AG04450 (cell line): ENCODE measurements at regions not wholly inside any gene's neighbourhood (a gene's known extent, or its start where the extent isn't known, plus 50 kb on each side); places are given as distances from the start of the nearest gene placed in this dataset.

Experiments used
- CTCF ChIA-PET: fragments of 300-600, 350-600 bp; formaldehyde crosslinking; extraction: SDS; loops from one replicate; lab custom pipeline; 2022; ENCODE audit warnings: antibody characterized with exemption, inconsistent platforms; lab: Charles Lee
- POLR2A ChIA-PET: fragments of 350-600 bp; formaldehyde crosslinking; extraction: SDS; loops from one replicate; lab custom pipeline; 2021; ENCODE audit warnings: antibody characterized with exemption, inconsistent platforms; lab: Yijun Ruan, JAX
- DNase-seq: peaks from one replicate; pipeline ENCODE4 v3.0.0-alpha.2; 2011; ENCODE audit warnings: low read depth, low spot score
- H3K27ac ChIP-seq: one replicate; pipeline ENCODE4 v1.5.1; 2012; ENCODE audit warnings: low read depth, low read length, control low read depth
- H3K27me3 ChIP-seq: one replicate; pipeline ENCODE4 v1.6.0; 2012; ENCODE audit warnings: low read length; ENCODE audit not compliant: control insufficient read depth, insufficient read depth
- H3K4me3 ChIP-seq: 2 replicates; pipeline ENCODE4 v1.5.1; 2011; ENCODE audit warnings: mild to moderate bottlenecking, low read depth, low read length, control low read depth
- H3K9me3 ChIP-seq: 2 replicates; pipeline ENCODE4 v1.5.1; 2012; ENCODE audit warnings: low read length; ENCODE audit not compliant: control insufficient read depth, insufficient read depth
- TF ChIP-seq, protein P1 (sequence below): IDR thresholded peaks from 2 replicates; pipeline ENCODE4 v1.5.1; 2011; ENCODE audit warnings: low read depth, low read length, control low read depth, inconsistent platforms

DNA sequence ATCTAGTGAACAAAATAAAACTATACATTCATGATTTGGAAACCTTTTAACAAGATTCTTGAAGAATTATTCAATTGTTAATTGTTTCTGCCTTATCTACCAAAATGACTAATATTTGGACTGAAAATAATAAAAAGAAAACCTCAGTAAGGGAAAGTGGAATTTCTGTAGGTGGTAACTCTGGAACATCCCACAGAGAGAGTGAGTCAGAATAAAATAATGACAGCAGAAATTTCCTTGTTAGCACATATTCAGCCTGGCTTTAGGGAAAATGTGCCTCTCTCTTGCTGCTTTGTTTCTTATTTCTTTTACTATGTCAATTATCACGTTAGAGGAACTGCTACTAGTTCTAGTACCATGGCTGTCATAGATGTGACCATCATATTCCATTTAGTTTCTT, 421.5 kb upstream of the GNPDA2 start:
- no peak for DNase-seq
- CTCF ChIA-PET: no interaction called here
- Histone ChIP-seq H3K27me3 (no peaks in the 10 kb centered on the region), H3K4me3 (no peak overlapping the region), H3K27ac (no peak overlapping the region), H3K9me3 (no peaks in the 10 kb centered on the region)
- TF ChIP-seq, protein P1, sequence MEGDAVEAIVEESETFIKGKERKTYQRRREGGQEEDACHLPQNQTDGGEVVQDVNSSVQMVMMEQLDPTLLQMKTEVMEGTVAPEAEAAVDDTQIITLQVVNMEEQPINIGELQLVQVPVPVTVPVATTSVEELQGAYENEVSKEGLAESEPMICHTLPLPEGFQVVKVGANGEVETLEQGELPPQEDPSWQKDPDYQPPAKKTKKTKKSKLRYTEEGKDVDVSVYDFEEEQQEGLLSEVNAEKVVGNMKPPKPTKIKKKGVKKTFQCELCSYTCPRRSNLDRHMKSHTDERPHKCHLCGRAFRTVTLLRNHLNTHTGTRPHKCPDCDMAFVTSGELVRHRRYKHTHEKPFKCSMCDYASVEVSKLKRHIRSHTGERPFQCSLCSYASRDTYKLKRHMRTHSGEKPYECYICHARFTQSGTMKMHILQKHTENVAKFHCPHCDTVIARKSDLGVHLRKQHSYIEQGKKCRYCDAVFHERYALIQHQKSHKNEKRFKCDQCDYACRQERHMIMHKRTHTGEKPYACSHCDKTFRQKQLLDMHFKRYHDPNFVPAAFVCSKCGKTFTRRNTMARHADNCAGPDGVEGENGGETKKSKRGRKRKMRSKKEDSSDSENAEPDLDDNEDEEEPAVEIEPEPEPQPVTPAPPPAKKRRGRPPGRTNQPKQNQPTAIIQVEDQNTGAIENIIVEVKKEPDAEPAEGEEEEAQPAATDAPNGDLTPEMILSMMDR: no peak
- POLR2A ChIA-PET: no interaction called here

DNA sequence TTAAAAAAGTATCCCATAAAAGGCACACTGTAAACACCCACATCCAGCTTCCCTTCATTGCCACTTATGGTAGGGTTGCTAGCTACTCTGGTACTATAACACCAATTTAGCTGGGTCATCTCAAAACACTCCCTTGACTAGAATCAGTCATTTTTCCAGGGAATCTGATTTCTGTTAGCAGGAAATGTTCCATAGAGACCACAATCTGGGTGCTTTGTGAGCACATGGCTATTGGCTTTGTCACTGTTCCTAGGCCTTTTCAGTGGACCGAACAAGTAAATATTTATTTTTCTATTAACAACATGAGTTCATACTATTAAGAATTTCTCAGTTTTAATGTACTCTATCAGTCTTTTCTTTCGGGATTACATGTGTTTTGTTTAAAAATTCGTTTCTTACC, 404.7 kb upstream of the GNPDA2 start:
- TF ChIP-seq, protein P1: no peak
- H3K27me3 ChIP-seq: no peaks in the 10 kb centered on the region
- CTCF ChIA-PET: no interaction called here
- no peak for DNase-seq
- no peak overlapping the region for H3K4me3 ChIP-seq
- H3K9me3 ChIP-seq: peaks cover 3% of the 10 kb centered on the region; the same call in 1 of the 2 replicates
- POLR2A ChIA-PET: no interaction called here
- no peak overlapping the region for H3K27ac ChIP-seq

DNA sequence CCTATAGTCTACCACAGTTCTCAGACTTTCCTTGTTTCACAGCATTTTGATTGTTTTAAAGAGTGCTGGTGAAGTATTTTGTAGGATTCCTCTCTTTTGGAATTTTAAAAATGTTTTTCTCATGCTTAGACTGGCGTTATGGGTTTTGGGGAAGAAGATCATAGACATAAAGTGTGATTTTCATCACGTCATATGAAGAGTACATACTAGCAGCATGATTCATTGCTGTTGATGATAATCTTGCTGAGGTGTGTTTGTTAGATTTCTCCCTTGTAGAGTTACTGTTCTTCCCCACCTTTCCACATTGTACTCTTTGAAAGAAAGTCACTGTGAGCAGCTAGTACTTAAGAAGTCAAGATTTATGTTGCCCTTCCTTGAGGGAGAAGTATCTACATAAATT, 396.1 kb upstream of the GNPDA2 start:
- H3K4me3 ChIP-seq: no peak overlapping the region
- ChIA-PET POLR2A (no interaction called here), CTCF (no interaction called here)
- H3K9me3 ChIP-seq: no peaks in the 10 kb centered on the region
- no peaks in the 10 kb centered on the region for H3K27me3 ChIP-seq
- DNase-seq: no peak
- no peak overlapping the region for H3K27ac ChIP-seq
- TF ChIP-seq, protein P1: no peak

DNA sequence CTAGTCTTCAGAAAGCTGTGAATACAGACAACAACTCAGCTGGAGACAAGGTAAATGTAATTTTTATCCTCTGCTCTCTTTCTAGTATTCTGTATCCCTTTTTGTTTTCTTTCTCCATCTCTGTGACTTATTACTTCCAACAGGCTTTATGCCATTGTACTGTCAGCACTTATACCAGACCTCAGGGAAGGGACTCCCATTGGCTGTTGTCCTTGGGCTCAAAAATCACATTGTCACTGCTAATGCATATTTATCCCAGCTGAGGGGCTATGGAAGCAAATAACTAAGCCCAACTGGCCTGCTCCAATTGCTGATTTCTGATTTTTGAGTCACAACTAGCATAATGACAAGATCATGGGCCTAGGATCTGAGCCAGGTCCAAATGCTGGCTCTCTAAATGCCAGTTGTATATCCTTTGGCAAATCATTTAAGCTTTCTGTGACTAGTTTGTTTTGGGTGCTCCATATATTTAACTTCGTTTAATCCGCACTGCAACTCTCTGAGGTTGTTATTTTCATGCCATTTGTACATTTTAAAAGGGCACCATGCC, 395.1 kb upstream of the GNPDA2 start:
- ChIA-PET CTCF (no interaction called here), POLR2A (no interaction called here)
- DNase-seq: no peak
- Histone ChIP-seq H3K9me3 (no peaks in the 10 kb centered on the region), H3K27me3 (no peaks in the 10 kb centered on the region), H3K4me3 (no peak overlapping the region), H3K27ac (no peak overlapping the region)
- TF ChIP-seq, protein P1: no peak

DNA sequence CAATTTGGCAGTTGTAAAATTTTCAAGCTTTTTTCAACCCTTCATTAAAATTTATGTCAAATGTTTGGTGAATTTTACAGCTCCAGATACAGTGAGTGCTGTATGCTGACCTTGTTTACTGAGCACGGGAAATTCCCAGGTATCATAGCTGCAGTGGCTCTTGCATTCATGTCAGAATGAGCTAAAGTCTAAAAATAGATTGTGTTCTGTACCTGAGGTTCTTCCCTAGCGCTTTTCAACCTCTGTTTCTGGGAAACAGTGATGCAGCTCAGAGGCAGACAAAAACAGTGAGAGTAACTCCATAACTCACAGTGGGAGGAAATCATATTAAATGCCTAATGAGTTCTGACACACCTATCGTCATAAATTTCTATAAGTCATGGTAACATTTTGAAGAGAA, 393.8 kb upstream of the GNPDA2 start:
- no peaks in the 10 kb centered on the region for H3K27me3 ChIP-seq
- ChIA-PET POLR2A (interaction anchor here (0.6 kb wide), 1 partner anchor 549 kb away, joined by 3 read pairs; no protein-coding TSS in a partner anchor), CTCF (no interaction called here)
- no peak for DNase-seq
- no peak overlapping the region for H3K27ac ChIP-seq
- H3K4me3 ChIP-seq: no peak overlapping the region
- H3K9me3 ChIP-seq: no peaks in the 10 kb centered on the region
- TF ChIP-seq, protein P1: no peak
